IMR-90 (cell line): ENCODE measurements at regions not wholly inside any gene's neighbourhood (a gene's known extent, or its start where the extent isn't known, plus 50 kb on each side); places are given as distances from the start of the nearest gene placed in this dataset.

Experiments
- ATAC-seq: fragments of 200-7000 bp; cut with Tn5 transposase; 2 replicates; pipeline ENCODE4 v1.9.1; 2020; ENCODE audit warnings: low read depth, mild to moderate bottlenecking, moderate library complexity
- BruUV-seq: library from RNA; stranded (reverse); fragments of 400-500 nt; replicated peaks from 2 replicates; lab custom pipeline; 2021; lab: Mats Ljungman, UMichigan
- CTCF ChIA-PET: fragments of 300-600 bp; formaldehyde crosslinking; extraction: SDS; loops from one replicate; lab custom pipeline; 2021; ENCODE audit warnings: antibody characterized with exemption; lab: Yijun Ruan, JAX
- POLR2A ChIA-PET: fragments of 300-600 bp; sonication (Branson Sonifier 250); formaldehyde crosslinking; loops from one replicate; lab custom pipeline; 2022; ENCODE audit warnings: antibody characterized with exemption; ENCODE audit not compliant: unreplicated experiment; lab: Charles Lee
- DNase-seq: peaks from one replicate; pipeline ENCODE4 v3.0.0; 2013
- H2AFZ ChIP-seq: replicated peaks from 2 replicates; pipeline ENCODE3; 2013; ENCODE audit warnings: low read length, mild to moderate bottlenecking; ENCODE audit not compliant: poor library complexity
- H2AK5ac ChIP-seq: 2 replicates; pipeline ENCODE4 v1.6.1; 2013; ENCODE audit warnings: low read depth, low read length, inconsistent platforms
- H2AK9ac ChIP-seq: replicated peaks from 2 replicates; pipeline ENCODE3; 2013; ENCODE audit warnings: mild to moderate bottlenecking, low read depth, low read length, moderate library complexity; ENCODE audit not compliant: poor library complexity
- H2BK120ac ChIP-seq: 2 replicates; pipeline ENCODE4 v1.6.1; 2013; ENCODE audit warnings: low read depth, low read length, inconsistent platforms
- H2BK15ac ChIP-seq: 3 replicates; pipeline ENCODE4 v1.6.1; 2013; ENCODE audit warnings: low read depth, low read length, inconsistent platforms
- H2BK20ac ChIP-seq: 2 replicates; pipeline ENCODE4 v1.6.1; 2013; ENCODE audit warnings: low read depth, mild to moderate bottlenecking, inconsistent platforms, low read length, moderate library complexity
- H2BK5ac ChIP-seq: 2 replicates; pipeline ENCODE4 v1.6.1; 2013; ENCODE audit warnings: mild to moderate bottlenecking, low read depth, low read length, inconsistent platforms; ENCODE audit not compliant: poor library complexity, severe bottlenecking
- H3K14ac ChIP-seq: replicated peaks from 2 replicates; pipeline ENCODE4 v1.6.1; 2013; ENCODE audit warnings: low read depth, low read length, inconsistent platforms
- H3K18ac ChIP-seq: 2 replicates; pipeline ENCODE4 v1.6.1; 2013; ENCODE audit warnings: low read depth, low read length, control low read depth
- H3K23ac ChIP-seq: 2 replicates; pipeline ENCODE4 v1.6.1; 2013; ENCODE audit warnings: low read depth, low read length, inconsistent platforms
- H3K27ac ChIP-seq: 2 replicates; pipeline ENCODE4 v1.5.1; 2013; ENCODE audit warnings: mild to moderate bottlenecking, control low read depth, low read length; ENCODE audit not compliant: insufficient read depth
- H3K27me3 ChIP-seq: 2 replicates; pipeline ENCODE4 v1.6.1; 2013; ENCODE audit warnings: low read length; ENCODE audit not compliant: control insufficient read depth, insufficient read depth
- H3K36me3 ChIP-seq: 2 replicates; pipeline ENCODE4 v1.6.1; 2013; ENCODE audit warnings: low read length, mixed read lengths; ENCODE audit not compliant: control insufficient read depth, insufficient read depth
- H3K4ac ChIP-seq: 2 replicates; pipeline ENCODE4 v1.6.1; 2013; ENCODE audit warnings: low read depth, low read length, inconsistent platforms
- H3K4me1 ChIP-seq: 2 replicates; pipeline ENCODE4 v1.6.1; 2013; ENCODE audit warnings: low read length, mixed read lengths; ENCODE audit not compliant: control insufficient read depth, insufficient read depth
- H3K4me2 ChIP-seq: 2 replicates; pipeline ENCODE4 v1.6.1; 2013; ENCODE audit warnings: low read depth, mild to moderate bottlenecking, control low read depth, low read length, moderate library complexity
- H3K4me3 ChIP-seq: 2 replicates; pipeline ENCODE4 v1.5.1; 2013; ENCODE audit warnings: low read depth, mild to moderate bottlenecking, control low read depth, low read length, moderate library complexity; ENCODE audit not compliant: insufficient read depth
- H3K56ac ChIP-seq: 2 replicates; pipeline ENCODE4 v1.6.1; 2013; ENCODE audit warnings: low read length, inconsistent platforms; ENCODE audit not compliant: insufficient read depth; ENCODE audit errors: extremely low read depth
- H3K79me1 ChIP-seq, 2 experiments: 2 replicates each; pipeline ENCODE4 v1.6.1; 2013; ENCODE audit warnings: low read length in 2 of 2, inconsistent platforms in 1 of 2, low read depth in 1 of 2
- H3K9ac ChIP-seq: 2 replicates; pipeline ENCODE4 v1.6.1; 2013; ENCODE audit warnings: low read depth, low read length, control low read depth
- H3K9me1 ChIP-seq: 2 replicates; pipeline ENCODE4 v1.6.1; 2013; ENCODE audit warnings: low read length, inconsistent platforms; ENCODE audit not compliant: insufficient read depth
- H3K9me3 ChIP-seq: 2 replicates; pipeline ENCODE4 v1.6.1; 2013; ENCODE audit warnings: low read length; ENCODE audit not compliant: control insufficient read depth, insufficient read depth
- H4K20me1 ChIP-seq: 2 replicates; pipeline ENCODE4 v1.6.1; 2013; ENCODE audit warnings: low read length, inconsistent platforms; ENCODE audit not compliant: insufficient read depth
- H4K5ac ChIP-seq: 2 replicates; pipeline ENCODE4 v1.6.1; 2013; ENCODE audit warnings: mild to moderate bottlenecking, low read depth, low read length, control low read depth
- H4K8ac ChIP-seq, 2 experiments: 2 replicates each; pipeline ENCODE4 v1.6.1; 2013; ENCODE audit warnings: low read depth in 2 of 2, low read length in 2 of 2, control low read depth in 1 of 2, inconsistent platforms in 1 of 2
- H4K91ac ChIP-seq: 2 replicates; pipeline ENCODE4 v1.6.1; 2013; ENCODE audit warnings: low read depth, low read length, inconsistent platforms; ENCODE audit not compliant: insufficient read depth
- BHLHE40 ChIP-seq: fragments of 150-350 bp; IDR thresholded peaks from 2 replicates; pipeline ENCODE4 v1.6.1; 2016; ENCODE audit warnings: mild to moderate bottlenecking, low read depth, low read length
- CHD1 ChIP-seq: IDR thresholded peaks from 2 replicates; pipeline ENCODE4 v1.6.1; 2012; ENCODE audit warnings: low read depth, low read length, improper control_type of control experiment
- FOS ChIP-seq: fragments of 150-350 bp; IDR thresholded peaks from 2 replicates; pipeline ENCODE4 v1.6.1; 2016; ENCODE audit warnings: low read depth, low read length
- NFE2L2 ChIP-seq: fragments of 150-350 bp; IDR thresholded peaks from 2 replicates; pipeline ENCODE4 v1.6.1; 2016; ENCODE audit warnings: low read depth, mild to moderate bottlenecking, low read length
- RAD21 ChIP-seq: IDR thresholded peaks from 2 replicates; pipeline ENCODE4 v1.6.1; 2012; ENCODE audit warnings: low read length, improper control_type of control experiment
- SMC3 ChIP-seq: fragments of 150-350 bp; IDR thresholded peaks from 2 replicates; pipeline ENCODE4 v1.6.1; 2016; ENCODE audit warnings: low read depth, mild to moderate bottlenecking, antibody characterized with exemption, low read length, moderate library complexity
- WGBS, 2 experiments: methylation state at CpG; one replicate each; pipeline versions ENCODE4 v1.1.5 to v1.1.7; 2013; ENCODE audit warnings: missing lambda C conversion rate in 2 of 2; ENCODE audit not compliant: insufficient read length in 1 of 2; ENCODE audit errors: extremely low coverage in 2 of 2; 5-methylcytosine and 5-hydroxymethylcytosine counted together
- dilution Hi-C: fragments of 300-500 bp; cut with HindIII; formaldehyde crosslinking; loops from one replicate; pipeline ENCODE4 v1.14.3; 2018; ENCODE audit warnings: low sequenced_read_pairs; ENCODE audit not compliant: unreplicated experiment
- in situ Hi-C: fragments of 300-500 bp; cut with MboI; formaldehyde crosslinking; loops from 3 replicates; pipeline ENCODE4 v1.14.3; 2019; ENCODE audit warnings: low sequenced_read_pairs, inconsistent platforms, mixed read lengths
- intact Hi-C: fragments of 100-400 bp; cut with micrococcal nuclease; formaldehyde crosslinking; loops from 2 replicates; pipeline ENCODE4 v1.10.0; 2022

- Histone ChIP-seq H3K27ac (no peak overlapping the region), H4K20me1 (no peaks in the 10 kb centered on the region), H3K14ac (no peak overlapping the region), H4K5ac (no peak overlapping the region), H3K56ac (no peak overlapping the region), H2BK5ac (no peak overlapping the region), H3K79me1 (no peaks in the 10 kb centered on the region), H2BK15ac (no peak overlapping the region), H3K9me3 (no peaks in the 10 kb centered on the region), H4K91ac (no peak overlapping the region), H3K4me1 (no peaks in the 10 kb centered on the region), H3K4ac (no peak overlapping the region), H3K4me2 (no peak overlapping the region), H4K8ac (no peak overlapping the region), H2AFZ (no peak overlapping the region), H3K9ac (no peak overlapping the region), H3K9me1 (no peaks in the 10 kb centered on the region), H3K23ac (no peak overlapping the region), H2BK20ac (no peak overlapping the region), H3K4me3 (no peak overlapping the region), H2AK5ac (no peak overlapping the region), H3K27me3 (no peaks in the 10 kb centered on the region), H3K36me3 (no peaks in the 10 kb centered on the region), H2AK9ac (no peak overlapping the region), H2BK120ac (no peak overlapping the region), H3K18ac (no peak overlapping the region)
- dilution Hi-C loops = no loop called here
- WGBS, 2 experiments = no CpG with 5 or more reads among the region's 4 CpGs
- POLR2A ChIA-PET = no interaction called here
- DNase-seq = no peak
- ATAC-seq = no peak
- no TSS peak for BruUV-seq
- no peak for TF ChIP-seq RAD21
- TF ChIP-seq CHD1 = no peak
- TF ChIP-seq FOS = no peak
- TF ChIP-seq SMC3 = no peak
- TF ChIP-seq BHLHE40 = no peak
- no peak for TF ChIP-seq NFE2L2
- intact Hi-C loops = no loop called here
- in situ Hi-C loops = no loop called here
- CTCF ChIA-PET = interaction anchor here (0.6 kb wide), 1 partner anchor 13 kb away, joined by 3 read pairs; no protein-coding TSS in a partner anchor
These were observed 1026.9 kb upstream of the ADGRB3 start for GRCh38 chr6:67608099-67608749.
